OCI-LY7 (cell line): ENCODE measurements at regions not wholly inside any gene's neighbourhood (a gene's known extent, or its start where the extent isn't known, plus 50 kb on each side); places are given as distances from the start of the nearest gene placed in this dataset.

Source experiments
- CTCF ChIP-seq: fragments of 200-600 bp; sonication (generic); conservative IDR thresholded peaks from 2 replicates; pipeline ENCODE4 v1.5.1; 2014; ENCODE audit warnings: mild to moderate bottlenecking, antibody characterized with exemption, low read length, moderate library complexity, mixed read lengths
- EZH2phosphoT487 ChIP-seq: fragments of 200-600 bp; sonication (generic); IDR thresholded peaks from 2 replicates; pipeline ENCODE4 v1.6.1; 2018; ENCODE audit warnings: low read depth, borderline replicate concordance, mild to moderate bottlenecking, mixed run types, antibody characterized with exemption, low read length, moderate library complexity, mixed read lengths

- no peak for TF ChIP-seq CTCF
- no peak for TF ChIP-seq EZH2phosphoT487
Observed at GRCh38 chr15:81449836-81450474, 75.9 kb upstream of the TMC3 start.
